IMR-90 (cell line): ENCODE measurements at regions not wholly inside any gene's neighbourhood (a gene's known extent, or its start where the extent isn't known, plus 50 kb on each side); places are given as distances from the start of the nearest gene placed in this dataset.

Experiments
- ATAC-seq: fragments of 200-7000 bp; cut with Tn5 transposase; 2 replicates; pipeline ENCODE4 v1.9.1; 2020; ENCODE audit warnings: low read depth, mild to moderate bottlenecking, moderate library complexity
- BruUV-seq: library from RNA; stranded (reverse); fragments of 400-500 nt; replicated peaks from 2 replicates; lab custom pipeline; 2021; lab: Mats Ljungman, UMichigan
- CTCF ChIA-PET: fragments of 300-600 bp; formaldehyde crosslinking; extraction: SDS; loops from one replicate; lab custom pipeline; 2021; ENCODE audit warnings: antibody characterized with exemption; lab: Yijun Ruan, JAX
- POLR2A ChIA-PET: fragments of 300-600 bp; sonication (Branson Sonifier 250); formaldehyde crosslinking; loops from one replicate; lab custom pipeline; 2022; ENCODE audit warnings: antibody characterized with exemption; ENCODE audit not compliant: unreplicated experiment; lab: Charles Lee
- DNase-seq: peaks from one replicate; pipeline ENCODE4 v3.0.0; 2013
- H2AFZ ChIP-seq: replicated peaks from 2 replicates; pipeline ENCODE3; 2013; ENCODE audit warnings: low read length, mild to moderate bottlenecking; ENCODE audit not compliant: poor library complexity
- H2AK5ac ChIP-seq: 2 replicates; pipeline ENCODE4 v1.6.1; 2013; ENCODE audit warnings: low read depth, low read length, inconsistent platforms
- H2AK9ac ChIP-seq: replicated peaks from 2 replicates; pipeline ENCODE3; 2013; ENCODE audit warnings: mild to moderate bottlenecking, low read depth, low read length, moderate library complexity; ENCODE audit not compliant: poor library complexity
- H2BK120ac ChIP-seq: 2 replicates; pipeline ENCODE4 v1.6.1; 2013; ENCODE audit warnings: low read depth, low read length, inconsistent platforms
- H2BK15ac ChIP-seq: 3 replicates; pipeline ENCODE4 v1.6.1; 2013; ENCODE audit warnings: low read depth, low read length, inconsistent platforms
- H2BK20ac ChIP-seq: 2 replicates; pipeline ENCODE4 v1.6.1; 2013; ENCODE audit warnings: low read depth, mild to moderate bottlenecking, inconsistent platforms, low read length, moderate library complexity
- H2BK5ac ChIP-seq: 2 replicates; pipeline ENCODE4 v1.6.1; 2013; ENCODE audit warnings: mild to moderate bottlenecking, low read depth, low read length, inconsistent platforms; ENCODE audit not compliant: poor library complexity, severe bottlenecking
- H3K14ac ChIP-seq: replicated peaks from 2 replicates; pipeline ENCODE4 v1.6.1; 2013; ENCODE audit warnings: low read depth, low read length, inconsistent platforms
- H3K18ac ChIP-seq: 2 replicates; pipeline ENCODE4 v1.6.1; 2013; ENCODE audit warnings: low read depth, low read length, control low read depth
- H3K23ac ChIP-seq: 2 replicates; pipeline ENCODE4 v1.6.1; 2013; ENCODE audit warnings: low read depth, low read length, inconsistent platforms
- H3K27ac ChIP-seq: 2 replicates; pipeline ENCODE4 v1.5.1; 2013; ENCODE audit warnings: mild to moderate bottlenecking, control low read depth, low read length; ENCODE audit not compliant: insufficient read depth
- H3K27me3 ChIP-seq: 2 replicates; pipeline ENCODE4 v1.6.1; 2013; ENCODE audit warnings: low read length; ENCODE audit not compliant: control insufficient read depth, insufficient read depth
- H3K36me3 ChIP-seq: 2 replicates; pipeline ENCODE4 v1.6.1; 2013; ENCODE audit warnings: low read length, mixed read lengths; ENCODE audit not compliant: control insufficient read depth, insufficient read depth
- H3K4ac ChIP-seq: 2 replicates; pipeline ENCODE4 v1.6.1; 2013; ENCODE audit warnings: low read depth, low read length, inconsistent platforms
- H3K4me1 ChIP-seq: 2 replicates; pipeline ENCODE4 v1.6.1; 2013; ENCODE audit warnings: low read length, mixed read lengths; ENCODE audit not compliant: control insufficient read depth, insufficient read depth
- H3K4me2 ChIP-seq: 2 replicates; pipeline ENCODE4 v1.6.1; 2013; ENCODE audit warnings: low read depth, mild to moderate bottlenecking, control low read depth, low read length, moderate library complexity
- H3K4me3 ChIP-seq: 2 replicates; pipeline ENCODE4 v1.5.1; 2013; ENCODE audit warnings: low read depth, mild to moderate bottlenecking, control low read depth, low read length, moderate library complexity; ENCODE audit not compliant: insufficient read depth
- H3K56ac ChIP-seq: 2 replicates; pipeline ENCODE4 v1.6.1; 2013; ENCODE audit warnings: low read length, inconsistent platforms; ENCODE audit not compliant: insufficient read depth; ENCODE audit errors: extremely low read depth
- H3K79me1 ChIP-seq, 2 experiments: 2 replicates each; pipeline ENCODE4 v1.6.1; 2013; ENCODE audit warnings: low read length in 2 of 2, inconsistent platforms in 1 of 2, low read depth in 1 of 2
- H3K9ac ChIP-seq: 2 replicates; pipeline ENCODE4 v1.6.1; 2013; ENCODE audit warnings: low read depth, low read length, control low read depth
- H3K9me1 ChIP-seq: 2 replicates; pipeline ENCODE4 v1.6.1; 2013; ENCODE audit warnings: low read length, inconsistent platforms; ENCODE audit not compliant: insufficient read depth
- H3K9me3 ChIP-seq: 2 replicates; pipeline ENCODE4 v1.6.1; 2013; ENCODE audit warnings: low read length; ENCODE audit not compliant: control insufficient read depth, insufficient read depth
- H4K20me1 ChIP-seq: 2 replicates; pipeline ENCODE4 v1.6.1; 2013; ENCODE audit warnings: low read length, inconsistent platforms; ENCODE audit not compliant: insufficient read depth
- H4K5ac ChIP-seq: 2 replicates; pipeline ENCODE4 v1.6.1; 2013; ENCODE audit warnings: mild to moderate bottlenecking, low read depth, low read length, control low read depth
- H4K8ac ChIP-seq, 2 experiments: 2 replicates each; pipeline ENCODE4 v1.6.1; 2013; ENCODE audit warnings: low read depth in 2 of 2, low read length in 2 of 2, control low read depth in 1 of 2, inconsistent platforms in 1 of 2
- H4K91ac ChIP-seq: 2 replicates; pipeline ENCODE4 v1.6.1; 2013; ENCODE audit warnings: low read depth, low read length, inconsistent platforms; ENCODE audit not compliant: insufficient read depth
- MAFK ChIP-seq: IDR thresholded peaks from 2 replicates; pipeline ENCODE4 v1.6.1; 2012; ENCODE audit warnings: low read depth, low read length, improper control_type of control experiment
- RFX5 ChIP-seq: IDR thresholded peaks from 2 replicates; pipeline ENCODE4 v1.8.0; 2012; ENCODE audit warnings: low read depth, mild to moderate bottlenecking, low read length, moderate library complexity
- WGBS, 2 experiments: methylation state at CpG; one replicate each; pipeline versions ENCODE4 v1.1.5 to v1.1.7; 2013; ENCODE audit warnings: missing lambda C conversion rate in 2 of 2; ENCODE audit not compliant: insufficient read length in 1 of 2; ENCODE audit errors: extremely low coverage in 2 of 2; 5-methylcytosine and 5-hydroxymethylcytosine counted together
- dilution Hi-C: fragments of 300-500 bp; cut with HindIII; formaldehyde crosslinking; loops from one replicate; pipeline ENCODE4 v1.14.3; 2018; ENCODE audit warnings: low sequenced_read_pairs; ENCODE audit not compliant: unreplicated experiment
- in situ Hi-C: fragments of 300-500 bp; cut with MboI; formaldehyde crosslinking; loops from 3 replicates; pipeline ENCODE4 v1.14.3; 2019; ENCODE audit warnings: low sequenced_read_pairs, inconsistent platforms, mixed read lengths
- intact Hi-C: fragments of 100-400 bp; cut with micrococcal nuclease; formaldehyde crosslinking; loops from 2 replicates; pipeline ENCODE4 v1.10.0; 2022

DNA sequence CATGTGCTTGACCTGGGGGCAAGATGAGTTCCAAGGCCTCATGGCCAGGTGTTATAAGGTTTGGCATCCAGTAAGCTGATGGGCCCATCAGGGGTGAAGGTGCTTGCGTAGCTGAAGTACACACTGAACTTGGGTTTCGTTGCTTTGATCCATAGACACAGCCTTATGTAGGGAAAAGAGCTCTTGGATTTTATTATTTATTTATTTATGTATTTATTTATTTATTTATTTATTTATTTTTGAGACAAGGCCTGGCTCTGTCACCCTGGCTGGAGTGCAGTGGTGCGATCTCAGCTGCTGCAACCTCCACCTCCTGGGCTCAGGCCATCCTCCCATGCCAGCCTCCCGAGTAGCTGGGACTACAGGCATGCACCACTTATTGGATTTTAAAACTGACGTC is 63.2 kb downstream of the FOXD2 start:
- Histone ChIP-seq H3K79me1 (no peaks in the 10 kb centered on the region), H4K8ac (no peak overlapping the region), H2AFZ (no peak overlapping the region), H4K20me1 (no peaks in the 10 kb centered on the region), H3K9me1 (no peaks in the 10 kb centered on the region), H2AK5ac (no peak overlapping the region), H3K9me3 (no peaks in the 10 kb centered on the region), H2BK15ac (no peak overlapping the region), H3K4me1 (no peaks in the 10 kb centered on the region), H3K4ac (no peak overlapping the region), H4K91ac (no peak overlapping the region), H3K56ac (no peak overlapping the region), H3K4me3 (no peak overlapping the region), H3K18ac (no peak overlapping the region), H3K27ac (no peak overlapping the region), H2AK9ac (no peak overlapping the region), H3K9ac (no peak overlapping the region), H3K4me2 (no peak overlapping the region), H3K14ac (no peak overlapping the region), H3K23ac (no peak overlapping the region), H2BK5ac (no peak overlapping the region), H2BK20ac (no peak overlapping the region), H3K27me3 (peaks cover 2% of the 10 kb centered on the region), H2BK120ac (no peak overlapping the region), H3K36me3 (no peaks in the 10 kb centered on the region), H4K5ac (no peak overlapping the region)
- no CpG with 5 or more reads among the region's 5 CpGs for WGBS, 2 experiments
- no TSS peak for BruUV-seq
- POLR2A ChIA-PET, result no interaction called here
- no peak for TF ChIP-seq RFX5
- TF ChIP-seq MAFK, result no peak
- CTCF ChIA-PET, result no interaction called here
- ATAC-seq, result no peak
- in situ Hi-C loops, result no loop called here
- intact Hi-C loops, result no loop called here
- DNase-seq, result no peak
- dilution Hi-C loops, result no loop called here
